GM12878 (cell line): ENCODE measurements at regions not wholly inside any gene's neighbourhood (a gene's known extent, or its start where the extent isn't known, plus 50 kb on each side); places are given as distances from the start of the nearest gene placed in this dataset.

Experiments used
- ATAC-seq: fragments of 200-7000 bp; cut with Tn5 transposase; 3 replicates; pipeline ENCODE4 v1.9.1; 2020; ENCODE audit warnings: mild to moderate bottlenecking, moderate library complexity
- BruUV-seq: library from RNA; stranded (reverse); fragments of 400-500 nt; replicated peaks from 2 replicates; lab custom pipeline; 2021; lab: Mats Ljungman, UMichigan
- CTCF ChIA-PET: fragments of 300-600 bp; sonication (Branson Sonifier 250); formaldehyde crosslinking; extraction: SDS; loops from one replicate; lab custom pipeline; 2021; ENCODE audit warnings: inconsistent platforms; lab: Yijun Ruan, JAX
- POLR2A ChIA-PET: fragments of 350-600 bp; formaldehyde crosslinking; extraction: SDS; loops from one replicate; lab custom pipeline; 2021; ENCODE audit warnings: inconsistent platforms; lab: Charles Lee
- RAD21 ChIA-PET: fragments of 300-600 bp; sonication (Branson Sonifier 250); formaldehyde crosslinking; loops from one replicate; lab custom pipeline; 2023; ENCODE audit warnings: antibody characterized with exemption; ENCODE audit not compliant: unreplicated experiment; lab: Charles Lee
- SMC1A ChIA-PET: fragments of 300-600 bp; sonication (Branson Sonifier 250); formaldehyde crosslinking; loops from one replicate; lab custom pipeline; 2023; ENCODE audit not compliant: unreplicated experiment, uncharacterized antibody; lab: Charles Lee
- DNase-seq: peaks from one replicate; pipeline ENCODE4 v3.0.0-alpha.2; 2011; ENCODE audit warnings: low read depth, low spot score
- FAIRE-seq: peaks from 3 replicates; lab custom pipeline; 2011; peaks lifted over from hg19 to GRCh38; lab: Jason Lieb, UNC
- H2AFZ ChIP-seq: 2 replicates; pipeline ENCODE4 v1.6.0; 2011; ENCODE audit warnings: low read depth, low read length, control low read depth; ENCODE audit not compliant: control insufficient read depth
- H3K27ac ChIP-seq: 2 replicates; pipeline ENCODE4 v1.5.1; 2011; ENCODE audit warnings: control low read depth; ENCODE audit not compliant: control insufficient read depth, insufficient read depth
- H3K27me3 ChIP-seq, 2 experiments: replicated peaks in 1 of 2; 2 replicates each; pipeline versions ENCODE4 v1.6.0 to v1.6.1; 2011; ENCODE audit warnings: low read length in 1 of 2; ENCODE audit not compliant: control insufficient read depth in 2 of 2, insufficient read depth in 2 of 2
- H3K36me3 ChIP-seq, 2 experiments: 2 replicates each; pipeline ENCODE4 v1.5.1; 2011; ENCODE audit warnings: low read length in 1 of 2; ENCODE audit not compliant: control insufficient read depth in 2 of 2, insufficient read depth in 2 of 2
- H3K4me1 ChIP-seq: 2 replicates; pipeline ENCODE4 v1.6.1; 2011; ENCODE audit warnings: mild to moderate bottlenecking, low read length, moderate library complexity, mixed read lengths; ENCODE audit not compliant: control insufficient read depth, insufficient read depth
- H3K4me2 ChIP-seq: 2 replicates; pipeline ENCODE4 v1.6.0; 2011; ENCODE audit warnings: control low read depth; ENCODE audit not compliant: control insufficient read depth, insufficient read depth
- H3K4me3 ChIP-seq: fragments of 200-600 bp; sonication (generic); 2 replicates; pipeline ENCODE4 v1.5.1; 2016
- H3K79me2 ChIP-seq: 2 replicates; pipeline ENCODE4 v1.6.0; 2011; ENCODE audit warnings: low read length; ENCODE audit not compliant: control insufficient read depth, insufficient read depth
- H3K9ac ChIP-seq: 2 replicates; pipeline ENCODE4 v1.8.0; 2011; ENCODE audit warnings: low read length, control low read depth, mixed read lengths; ENCODE audit not compliant: control insufficient read depth, insufficient read depth
- H3K9me3 ChIP-seq: replicated peaks from 3 replicates; pipeline ENCODE4 v1.5.1; 2011; ENCODE audit warnings: mild to moderate bottlenecking, low read length; ENCODE audit not compliant: control insufficient read depth, insufficient read depth
- H4K20me1 ChIP-seq: 2 replicates; pipeline ENCODE4 v1.6.0; 2011; ENCODE audit not compliant: control insufficient read depth, insufficient read depth
- E2F4 ChIP-seq: IDR thresholded peaks from 2 replicates; pipeline ENCODE4 v1.6.1; 2012; ENCODE audit warnings: low read depth, low read length, improper control_type of control experiment
- EED ChIP-seq: sonication (generic); IDR thresholded peaks from 2 replicates; pipeline ENCODE4 v1.6.1; 2016; ENCODE audit warnings: antibody characterized with exemption, low read depth
- HCFC1 ChIP-seq: fragments of 150-350 bp; IDR thresholded peaks from 2 replicates; pipeline ENCODE4 v1.6.1; 2014; ENCODE audit warnings: low read length
- IRF4 ChIP-seq: IDR thresholded peaks from 2 replicates; pipeline ENCODE4 v1.6.1; 2011; ENCODE audit warnings: low read depth, low read length
- NR2C2 ChIP-seq: IDR thresholded peaks from 2 replicates; pipeline ENCODE4 v1.6.1; 2011; ENCODE audit warnings: borderline replicate concordance, low read depth; ENCODE audit not compliant: control insufficient read depth, insufficient read length
- RAD51 ChIP-seq: fragments of 450-650 bp; IDR thresholded peaks from 2 replicates; pipeline ENCODE4 v1.6.1; 2016; ENCODE audit warnings: moderate library complexity, mild to moderate bottlenecking, inconsistent platforms
- RBBP5 ChIP-seq: fragments of 200-600 bp; sonication (generic); conservative IDR thresholded peaks from 2 replicates; pipeline ENCODE4 v1.6.1; 2016
- RELA ChIP-seq: fragments of 450-650 bp; IDR thresholded peaks from 2 replicates; pipeline ENCODE4 v1.8.0; 2014; ENCODE audit warnings: borderline replicate concordance; ENCODE audit not compliant: partially characterized antibody
- RFX5 ChIP-seq: IDR thresholded peaks from 2 replicates; pipeline ENCODE4 v1.6.1; 2011; ENCODE audit warnings: low read depth, low read length, improper control_type of control experiment
- ZBED1 ChIP-seq: IDR thresholded peaks from 2 replicates; pipeline ENCODE4 v1.6.1; 2016; ENCODE audit warnings: borderline replicate concordance
- WGBS: methylation state at CpG from one replicate; pipeline ENCODE4 v1.1.6; 2016; ENCODE audit warnings: low lambda C conversion rate; ENCODE audit not compliant: insufficient replicate concordance, insufficient coverage; ENCODE audit errors: missing lambda C conversion rate; 5-methylcytosine and 5-hydroxymethylcytosine counted together
- in situ Hi-C: fragments of 300-500 bp; cut with MboI; formaldehyde crosslinking; loops from 9 replicates; pipeline ENCODE4 v1.14.3; 2018; ENCODE audit warnings: mixed read lengths
- intact Hi-C: fragments of 100-400 bp; cut with micrococcal nuclease; formaldehyde crosslinking; loops from one replicate; pipeline ENCODE4 v1.14.2; 2022; ENCODE audit not compliant: unreplicated experiment
- TF ChIP-seq, protein P1 (sequence below): IDR thresholded peaks from 2 replicates; pipeline ENCODE4 v1.6.1; 2011; ENCODE audit warnings: borderline replicate concordance, low read depth, mild to moderate bottlenecking, moderate library complexity, mixed read lengths, low read length; ENCODE audit not compliant: insufficient read depth; ENCODE audit errors: extremely low read length
- TF ChIP-seq, protein P2 (sequence below): fragments of 450-650 bp; IDR thresholded peaks from 2 replicates; pipeline ENCODE4 v1.6.1; 2017; ENCODE audit warnings: antibody characterized with exemption, mild to moderate bottlenecking, moderate library complexity

DNA sequence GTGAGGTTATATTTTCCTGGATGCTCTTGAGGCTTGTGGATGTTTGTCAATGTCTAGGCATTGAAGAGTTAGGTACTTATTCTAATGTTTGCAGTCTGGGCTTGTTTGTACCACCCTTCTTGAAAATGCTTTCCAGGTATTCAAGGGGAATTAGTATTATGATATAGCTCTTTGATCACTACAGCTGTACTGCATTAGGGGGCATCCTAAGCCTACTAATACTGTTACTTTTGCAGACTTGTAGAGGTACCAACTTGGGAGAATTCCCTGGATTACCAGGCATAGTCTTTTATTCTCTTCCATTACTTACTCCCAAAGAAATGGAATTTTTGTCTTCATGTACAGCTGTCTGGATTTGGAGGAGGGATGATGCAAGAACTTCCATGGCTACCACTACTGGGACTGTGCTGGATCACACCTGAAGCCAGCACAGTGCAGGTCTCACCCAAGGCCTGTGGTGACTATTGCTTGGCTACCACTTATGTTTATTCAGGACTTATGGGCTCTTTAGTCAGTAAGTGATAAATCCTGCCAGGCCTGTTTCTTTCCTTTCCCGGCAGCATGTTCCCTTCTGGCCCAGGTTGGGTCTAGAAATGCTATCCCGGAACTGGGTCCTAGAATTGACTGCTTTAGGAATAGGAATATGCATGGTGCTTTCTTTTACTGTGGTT is 402.9 kb downstream of the IL20RB start:
- SMC1A ChIA-PET, result no interaction called here
- ATAC-seq, result no peak
- BruUV-seq, result no TSS peak

More for the DNA sequence above, 402.9 kb downstream of the IL20RB start:
- no peak for TF ChIP-seq RELA
- TF ChIP-seq NR2C2, result no peak
- no peak for TF ChIP-seq RAD51
- TF ChIP-seq E2F4, result no peak
- no peak for TF ChIP-seq IRF4
- TF ChIP-seq EED, result no peak
- TF ChIP-seq HCFC1, result no peak
- TF ChIP-seq ZBED1, result no peak
- no peak for TF ChIP-seq RBBP5
- TF ChIP-seq, protein P1, sequence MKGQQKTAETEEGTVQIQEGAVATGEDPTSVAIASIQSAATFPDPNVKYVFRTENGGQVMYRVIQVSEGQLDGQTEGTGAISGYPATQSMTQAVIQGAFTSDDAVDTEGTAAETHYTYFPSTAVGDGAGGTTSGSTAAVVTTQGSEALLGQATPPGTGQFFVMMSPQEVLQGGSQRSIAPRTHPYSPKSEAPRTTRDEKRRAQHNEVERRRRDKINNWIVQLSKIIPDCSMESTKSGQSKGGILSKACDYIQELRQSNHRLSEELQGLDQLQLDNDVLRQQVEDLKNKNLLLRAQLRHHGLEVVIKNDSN, result no peak
- TF ChIP-seq RFX5, result no peak
- TF ChIP-seq, protein P2, sequence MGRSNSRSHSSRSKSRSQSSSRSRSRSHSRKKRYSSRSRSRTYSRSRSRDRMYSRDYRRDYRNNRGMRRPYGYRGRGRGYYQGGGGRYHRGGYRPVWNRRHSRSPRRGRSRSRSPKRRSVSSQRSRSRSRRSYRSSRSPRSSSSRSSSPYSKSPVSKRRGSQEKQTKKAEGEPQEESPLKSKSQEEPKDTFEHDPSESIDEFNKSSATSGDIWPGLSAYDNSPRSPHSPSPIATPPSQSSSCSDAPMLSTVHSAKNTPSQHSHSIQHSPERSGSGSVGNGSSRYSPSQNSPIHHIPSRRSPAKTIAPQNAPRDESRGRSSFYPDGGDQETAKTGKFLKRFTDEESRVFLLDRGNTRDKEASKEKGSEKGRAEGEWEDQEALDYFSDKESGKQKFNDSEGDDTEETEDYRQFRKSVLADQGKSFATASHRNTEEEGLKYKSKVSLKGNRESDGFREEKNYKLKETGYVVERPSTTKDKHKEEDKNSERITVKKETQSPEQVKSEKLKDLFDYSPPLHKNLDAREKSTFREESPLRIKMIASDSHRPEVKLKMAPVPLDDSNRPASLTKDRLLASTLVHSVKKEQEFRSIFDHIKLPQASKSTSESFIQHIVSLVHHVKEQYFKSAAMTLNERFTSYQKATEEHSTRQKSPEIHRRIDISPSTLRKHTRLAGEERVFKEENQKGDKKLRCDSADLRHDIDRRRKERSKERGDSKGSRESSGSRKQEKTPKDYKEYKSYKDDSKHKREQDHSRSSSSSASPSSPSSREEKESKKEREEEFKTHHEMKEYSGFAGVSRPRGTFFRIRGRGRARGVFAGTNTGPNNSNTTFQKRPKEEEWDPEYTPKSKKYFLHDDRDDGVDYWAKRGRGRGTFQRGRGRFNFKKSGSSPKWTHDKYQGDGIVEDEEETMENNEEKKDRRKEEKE, result no peak
- TF ChIP-seq, all 136 proteins: peak for 0
- H3K36me3 ChIP-seq, result no peaks in the 10 kb centered on the region
- H3K4me1 ChIP-seq, result no peaks in the 10 kb centered on the region
- H3K79me2 ChIP-seq, result no peaks in the 10 kb centered on the region
- H3K27me3 ChIP-seq, result no peaks in the 10 kb centered on the region
- in situ Hi-C loops, result no loop called here
- no peak for DNase-seq
- H3K9ac ChIP-seq, result no peak overlapping the region
- no peak overlapping the region for H3K4me3 ChIP-seq
- H2AFZ ChIP-seq, result no peak overlapping the region
- intact Hi-C loops, result no loop called here
- ChIA-PET POLR2A (no interaction called here), RAD21 (interaction anchor here (1.4 kb wide), 1 partner anchor 331 kb away, joined by 4 read pairs; no protein-coding TSS in a partner anchor), CTCF (no interaction called here)
- H4K20me1 ChIP-seq, result no peaks in the 10 kb centered on the region
- no peak for FAIRE-seq
- H3K4me2 ChIP-seq, result no peak overlapping the region
- H3K27ac ChIP-seq, result no peak overlapping the region
- H3K9me3 ChIP-seq, result no peaks in the 10 kb centered on the region; the same call in 1 of the 3 replicates
- WGBS, result 0% methylated on average over 2 of the region's 2 CpGs
